ENCODE measurements at regions not wholly inside any gene's neighbourhood (a gene's known extent, or its start where the extent isn't known, plus 50 kb on each side); places are given as distances from the start of the nearest gene placed in this dataset.

DNA sequence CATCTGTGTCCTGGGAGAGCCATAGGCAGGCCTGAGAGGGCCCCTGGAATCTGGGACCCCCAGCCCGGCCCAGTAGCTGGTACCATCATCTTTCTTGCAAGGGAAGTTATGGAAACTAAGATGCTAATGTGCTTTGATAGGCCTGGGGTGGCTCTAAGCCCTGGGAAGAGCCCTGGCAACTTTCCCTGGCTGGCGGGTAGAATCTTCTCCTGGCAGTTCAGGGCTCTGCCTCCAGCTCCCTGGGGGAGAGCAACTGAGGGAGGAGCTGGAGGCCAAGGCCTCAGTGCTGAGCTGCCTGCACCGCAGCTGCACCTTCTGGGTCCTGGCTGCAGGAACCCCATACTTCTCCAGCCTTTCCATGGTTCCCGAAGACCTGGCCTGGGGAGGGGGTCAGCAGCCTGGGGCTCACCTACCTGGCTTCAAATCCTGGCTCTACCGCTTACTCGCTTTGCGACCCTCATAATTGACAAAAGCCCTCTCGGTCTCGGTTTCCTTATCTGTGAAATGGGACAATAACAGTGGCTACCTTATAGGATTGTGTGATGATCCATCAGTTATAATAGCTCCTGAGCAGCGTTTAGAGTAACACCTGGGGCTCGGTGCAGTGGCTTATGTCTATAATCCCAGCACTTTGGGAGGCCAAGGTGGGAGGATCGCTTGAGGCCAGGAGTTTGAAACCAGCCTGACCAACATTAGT is 333.7 kb downstream of the SEC14L1 start:
- DNase-seq (ENCODE audit: low spot score) (no peak), ATAC-seq (no peak)
- Mint-ChIP-seq H3K27ac (peak overlapping the region; percentile 78 to 89), H3K36me3 (peaks cover 12% of the 10 kb centered on the region), H3K9me3 (peaks cover 10% of the 10 kb centered on the region), H3K4me3 (peak overlapping the region; percentile 89), H3K27me3 (no peaks in the 10 kb centered on the region), H3K4me1 (ENCODE audit: low read depth in 2 of 2) (peaks cover 76 to 83% of the 10 kb centered on the region in 2 donors)

- H3K27me3 Mint-ChIP-seq, result no peaks in the 10 kb centered on the region
- peaks cover 4% of the 10 kb centered on the region for H3K36me3 Mint-ChIP-seq
- peak overlapping the region; percentile 70 to 78 for H3K27ac Mint-ChIP-seq
- peak; percentile 87 to 90 for ATAC-seq
- H3K9me3 Mint-ChIP-seq, result peaks cover 2% of the 10 kb centered on the region
- peak overlapping the region; percentile 77 for H3K4me3 Mint-ChIP-seq
- peak; percentile 91 for DNase-seq (ENCODE audit: low spot score)
- peaks cover 68 to 77% of the 10 kb centered on the region in 2 donors for H3K4me1 Mint-ChIP-seq (ENCODE audit: low read depth in 2 of 2)
These were observed 334.5 kb downstream of the SEC14L1 start for GRCh38 chr17:77475016-77475976.

DNA sequence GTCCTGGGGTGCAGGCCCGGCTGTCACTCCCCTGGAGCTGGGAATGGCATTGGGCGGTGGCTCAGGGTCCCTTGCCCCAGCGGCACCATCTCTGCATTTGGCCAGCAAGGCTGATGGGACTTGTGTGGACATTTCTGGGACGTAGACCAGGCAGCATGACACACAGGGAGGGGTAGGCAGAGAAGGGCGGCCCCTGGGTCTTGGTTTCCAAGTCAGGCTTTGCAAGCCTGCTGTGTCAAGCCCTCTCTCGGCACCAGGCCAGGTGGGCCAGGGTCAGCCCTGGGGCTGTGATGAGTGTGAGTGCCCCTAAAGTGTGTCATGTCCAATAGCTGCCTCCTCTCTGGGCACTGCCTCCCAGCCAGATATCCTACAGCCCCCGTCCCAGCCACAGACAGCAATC is 335.2 kb downstream of the SEC14L1 start:
- Mint-ChIP-seq H3K4me1 (ENCODE audit: low read depth in 2 of 2) (peaks cover 61 to 72% of the 10 kb centered on the region in 2 donors), H3K27me3 (no peaks in the 10 kb centered on the region), H3K4me3 (no peak overlapping the region), H3K36me3 (no peaks in the 10 kb centered on the region), H3K9me3 (no peaks in the 10 kb centered on the region), H3K27ac (no peak overlapping the region)
- DNase-seq (ENCODE audit: low spot score) (no peak), ATAC-seq (no peak)

DNA sequence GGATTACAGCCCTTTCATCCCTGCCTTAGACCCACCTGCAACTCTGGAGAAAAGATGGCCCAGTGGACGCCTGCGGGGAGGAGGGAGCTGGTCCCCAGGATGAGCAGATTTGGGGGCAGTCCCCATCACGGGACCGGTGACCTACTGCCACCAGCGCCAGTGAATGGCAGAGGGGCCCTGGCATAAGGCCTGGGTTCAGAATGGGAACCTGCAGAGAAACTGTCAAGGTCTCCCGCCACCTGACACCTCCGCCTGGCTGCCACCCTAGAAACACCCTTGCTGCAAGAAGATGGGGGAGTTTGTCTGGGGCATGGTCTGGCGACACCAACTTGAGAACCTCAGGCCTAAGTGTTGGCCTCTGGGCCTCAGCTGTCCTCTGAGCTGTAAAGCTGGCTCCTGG is 335.7 kb downstream of the SEC14L1 start:
- H3K4me1 Mint-ChIP-seq (ENCODE audit: low read depth in 2 of 2), result peaks cover 61 to 72% of the 10 kb centered on the region in 2 donors
- peak overlapping the region in 1 of 2 donors; percentile 24 for H3K27ac Mint-ChIP-seq
- no peak for DNase-seq (ENCODE audit: low spot score)
- ATAC-seq, result no peak
- no peaks in the 10 kb centered on the region for H3K9me3 Mint-ChIP-seq
- no peak overlapping the region for H3K4me3 Mint-ChIP-seq
- no peaks in the 10 kb centered on the region for H3K36me3 Mint-ChIP-seq
- no peaks in the 10 kb centered on the region for H3K27me3 Mint-ChIP-seq

GRCh38 chr17:77476931-77477805 is 336.4 kb downstream of the SEC14L1 start:
- Mint-ChIP-seq H3K27ac (peak overlapping the region in 1 of 2 donors; percentile 24), H3K27me3 (no peaks in the 10 kb centered on the region), H3K9me3 (no peaks in the 10 kb centered on the region), H3K4me3 (peak overlapping the region; percentile 39), H3K36me3 (no peaks in the 10 kb centered on the region), H3K4me1 (ENCODE audit: low read depth in 2 of 2) (peaks cover 57 to 67% of the 10 kb centered on the region in 2 donors)
- DNase-seq (ENCODE audit: low spot score) (no peak), ATAC-seq (no peak)

DNA sequence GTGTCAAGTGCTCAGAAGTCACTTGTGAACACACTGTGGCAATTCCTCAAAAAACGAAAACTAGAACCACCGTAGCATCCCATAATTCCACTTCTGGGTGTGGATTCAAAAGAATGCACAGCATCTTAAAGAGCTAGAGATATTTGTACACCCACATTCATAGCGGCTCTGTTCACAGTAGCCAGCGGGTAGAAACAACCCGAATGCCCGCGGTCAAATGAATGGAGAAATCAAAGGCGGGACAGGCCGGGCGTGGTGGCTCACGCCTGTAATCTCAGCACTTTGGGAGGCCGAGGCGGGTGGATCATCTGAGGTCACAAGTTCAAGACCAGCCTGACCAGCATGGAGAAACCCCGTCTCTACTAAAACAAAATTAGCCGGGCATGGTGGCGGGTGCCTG is 337.5 kb downstream of the SEC14L1 start:
- DNase-seq (ENCODE audit: low spot score) (no peak), ATAC-seq (no peak)
- Mint-ChIP-seq H3K4me3 (no peak overlapping the region), H3K27ac (no peak overlapping the region), H3K27me3 (no peaks in the 10 kb centered on the region), H3K9me3 (no peaks in the 10 kb centered on the region), H3K36me3 (no peaks in the 10 kb centered on the region), H3K4me1 (ENCODE audit: low read depth in 2 of 2) (peaks cover 46 to 56% of the 10 kb centered on the region in 2 donors)

GRCh38 chr17:77478899-77479298 is 338.1 kb downstream of the SEC14L1 start:
- DNase-seq (ENCODE audit: low spot score) (no peak), ATAC-seq (no peak)
- Mint-ChIP-seq H3K9me3 (no peaks in the 10 kb centered on the region), H3K27me3 (no peaks in the 10 kb centered on the region), H3K36me3 (no peaks in the 10 kb centered on the region), H3K4me1 (ENCODE audit: low read depth in 2 of 2) (peaks cover 40 to 51% of the 10 kb centered on the region in 2 donors), H3K4me3 (no peak overlapping the region), H3K27ac (peak overlapping the region in 1 of 2 donors; percentile 33)

GRCh38 chr17:77479372-77480198 is 338.8 kb downstream of the SEC14L1 start:
- ATAC-seq, result no peak
- H3K9me3 Mint-ChIP-seq, result no peaks in the 10 kb centered on the region
- H3K27ac Mint-ChIP-seq, result peak overlapping the region in 1 of 2 donors; percentile 33
- no peaks in the 10 kb centered on the region for H3K36me3 Mint-ChIP-seq
- no peak overlapping the region for H3K4me3 Mint-ChIP-seq
- H3K27me3 Mint-ChIP-seq, result no peaks in the 10 kb centered on the region
- H3K4me1 Mint-ChIP-seq (ENCODE audit: low read depth in 2 of 2), result peaks cover 33 to 44% of the 10 kb centered on the region in 2 donors
- no peak for DNase-seq (ENCODE audit: low spot score)

- Mint-ChIP-seq H3K9me3 (no peaks in the 10 kb centered on the region), H3K4me3 (no peak overlapping the region), H3K27ac (no peak overlapping the region), H3K27me3 (no peaks in the 10 kb centered on the region), H3K4me1 (ENCODE audit: low read depth in 2 of 2) (peaks cover 27 to 38% of the 10 kb centered on the region in 2 donors), H3K36me3 (no peaks in the 10 kb centered on the region)
- no peak for ATAC-seq
- no peak for DNase-seq (ENCODE audit: low spot score)
These were observed 339.4 kb downstream of the SEC14L1 start for GRCh38 chr17:77480199-77480508.

GRCh38 chr17:77480509-77481215 is 339.9 kb downstream of the SEC14L1 start:
- no peaks in the 10 kb centered on the region for H3K27me3 Mint-ChIP-seq
- ATAC-seq (no peak), DNase-seq (ENCODE audit: low spot score) (no peak)
- no peaks in the 10 kb centered on the region for H3K9me3 Mint-ChIP-seq
- H3K4me3 Mint-ChIP-seq, result no peak overlapping the region
- no peaks in the 10 kb centered on the region for H3K36me3 Mint-ChIP-seq
- peaks cover 22 to 33% of the 10 kb centered on the region in 2 donors for H3K4me1 Mint-ChIP-seq (ENCODE audit: low read depth in 2 of 2)
- no peak overlapping the region for H3K27ac Mint-ChIP-seq

GRCh38 chr17:77481476-77482374 is 341.0 kb downstream of the SEC14L1 start:
- no peaks in the 10 kb centered on the region for H3K27me3 Mint-ChIP-seq
- no peak overlapping the region for H3K4me3 Mint-ChIP-seq
- H3K9me3 Mint-ChIP-seq, result no peaks in the 10 kb centered on the region
- H3K36me3 Mint-ChIP-seq, result no peaks in the 10 kb centered on the region
- H3K27ac Mint-ChIP-seq, result peak overlapping the region in 1 of 2 donors; percentile 74
- no peak for DNase-seq (ENCODE audit: low spot score)
- no peak for ATAC-seq
- H3K4me1 Mint-ChIP-seq (ENCODE audit: low read depth in 2 of 2), result peaks cover 23 to 31% of the 10 kb centered on the region in 2 donors
